Hematopoietic multipotent progenitor cell treated with erythropoietin and hydrocortisone succinate and interleukin-3 and kit ligand, for 15 days (in vitro differentiated cells): ENCODE measurements at regions not wholly inside any gene's neighbourhood (a gene's known extent, or its start where the extent isn't known, plus 50 kb on each side); places are given as distances from the start of the nearest gene placed in this dataset.
"Not testable (repeated sequence)": the region's sequence is repeated elsewhere in the genome, so short reads cannot be mapped to it uniquely, and the experiment has no call there.

Experiments used
- DNase-seq: peaks from one replicate; pipeline ENCODE4 v3.0.0-alpha.2; 2015; ENCODE audit warnings: low spot score

DNA sequence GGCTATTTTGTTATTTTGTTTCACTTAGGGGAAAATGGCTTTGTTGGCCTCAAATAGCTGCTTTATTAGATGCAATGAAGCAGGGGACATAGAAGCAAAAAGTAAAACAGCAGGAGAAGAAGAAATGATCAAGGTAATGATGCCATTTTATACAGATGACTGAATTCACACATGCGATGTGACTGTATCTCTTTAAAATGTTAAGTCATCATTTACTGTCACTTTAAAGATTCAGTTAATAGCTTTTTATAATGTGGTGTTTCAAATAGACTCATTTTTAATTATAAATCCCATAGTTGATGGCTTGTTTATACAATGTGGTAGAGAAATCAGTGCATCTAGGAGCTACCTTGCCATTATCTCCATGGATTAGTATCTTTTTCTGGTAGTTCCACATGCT is 863.9 kb upstream of the DEFB115 start:
- DNase-seq: not testable (repeated sequence)

DNA sequence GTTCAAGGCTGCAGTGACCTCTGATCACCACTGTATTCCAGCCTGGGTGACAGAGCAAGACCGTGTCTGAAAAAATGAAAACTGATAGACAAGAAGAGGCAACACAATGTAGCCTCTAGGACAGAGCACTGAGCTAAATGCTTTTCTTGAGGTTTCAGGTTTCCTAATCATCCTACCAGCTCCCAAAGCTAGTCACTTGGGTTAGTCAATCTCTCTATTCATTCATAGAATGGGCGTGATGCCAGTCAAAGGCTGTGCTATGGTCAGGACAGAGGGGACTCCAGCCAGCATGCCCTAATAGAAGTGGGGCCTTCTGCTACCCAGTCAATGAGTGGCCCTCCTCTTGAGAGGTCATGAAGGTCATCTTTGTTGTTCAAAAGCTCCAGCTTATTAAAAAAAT is 860.4 kb upstream of the DEFB115 start:
- not testable (repeated sequence) for DNase-seq

DNA sequence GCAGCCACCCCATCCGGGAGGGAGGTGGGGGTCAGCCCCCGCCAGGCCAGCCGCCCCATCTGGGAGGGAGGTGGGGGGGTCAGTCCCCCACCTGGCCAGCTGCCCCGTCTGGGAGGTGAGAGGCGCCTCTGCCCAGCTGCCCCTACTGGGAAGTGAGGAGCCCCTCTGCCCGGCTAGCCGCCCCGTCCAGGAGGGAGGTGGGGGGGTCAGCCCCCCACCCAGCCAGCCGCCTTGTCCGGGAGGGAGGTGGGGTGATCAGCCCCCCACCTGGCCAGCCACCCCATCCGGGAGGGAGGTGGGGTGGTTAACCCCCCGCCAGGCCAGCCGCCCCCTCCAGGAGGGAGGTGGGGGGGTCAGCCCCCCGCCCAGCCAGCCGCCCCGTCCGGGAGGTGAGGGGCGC is 852.4 kb upstream of the DEFB115 start:
- DNase-seq: not testable (repeated sequence)

GRCh38 chr20:30405585-30405984 is 851.9 kb upstream of the DEFB115 start:
- not testable (repeated sequence) for DNase-seq

DNA sequence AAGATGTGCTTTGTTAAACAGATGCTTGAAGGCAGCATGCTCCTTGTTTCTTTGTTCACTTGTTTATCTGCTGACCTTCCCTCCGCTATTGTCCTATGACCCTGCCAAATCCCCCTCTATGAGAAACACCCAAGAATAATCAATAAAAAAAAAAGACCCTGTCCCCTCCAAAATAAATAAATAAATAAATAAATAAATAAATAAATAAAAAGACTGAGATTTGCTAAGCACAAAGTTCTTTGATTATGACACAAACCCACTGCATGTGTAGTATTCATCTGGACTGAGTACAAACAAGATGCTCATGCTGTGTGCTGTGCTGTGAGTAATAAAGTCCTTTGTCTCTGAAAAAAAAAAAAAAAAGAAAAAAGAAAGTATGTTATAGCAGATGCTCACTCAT is 851.1 kb upstream of the DEFB115 start:
- DNase-seq: not testable (repeated sequence)

DNA sequence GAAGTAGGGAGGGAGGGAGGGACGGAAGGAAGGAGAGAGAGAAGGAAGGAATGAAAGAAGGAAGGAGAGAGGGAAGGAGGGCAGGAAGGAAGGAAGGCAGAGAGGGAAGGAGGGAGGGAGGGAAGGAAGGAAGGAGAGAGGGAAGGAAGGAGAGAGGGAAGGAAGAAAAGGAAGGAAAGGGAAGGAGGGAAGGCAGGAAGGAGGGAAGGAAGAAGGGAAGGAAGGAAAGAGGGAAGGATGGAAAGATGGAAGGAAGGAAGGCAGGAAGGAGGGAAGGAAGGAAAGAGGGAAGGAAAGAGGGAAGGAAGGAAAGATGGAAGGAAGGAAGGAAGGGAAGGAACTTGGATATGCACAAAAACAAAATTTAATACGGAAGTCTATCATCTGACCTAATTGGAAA is 844.5 kb upstream of the DEFB115 start:
- DNase-seq: no peak

GRCh38 chr20:30417387-30417786 is 840.1 kb upstream of the DEFB115 start:
- not testable (repeated sequence) for DNase-seq

DNA sequence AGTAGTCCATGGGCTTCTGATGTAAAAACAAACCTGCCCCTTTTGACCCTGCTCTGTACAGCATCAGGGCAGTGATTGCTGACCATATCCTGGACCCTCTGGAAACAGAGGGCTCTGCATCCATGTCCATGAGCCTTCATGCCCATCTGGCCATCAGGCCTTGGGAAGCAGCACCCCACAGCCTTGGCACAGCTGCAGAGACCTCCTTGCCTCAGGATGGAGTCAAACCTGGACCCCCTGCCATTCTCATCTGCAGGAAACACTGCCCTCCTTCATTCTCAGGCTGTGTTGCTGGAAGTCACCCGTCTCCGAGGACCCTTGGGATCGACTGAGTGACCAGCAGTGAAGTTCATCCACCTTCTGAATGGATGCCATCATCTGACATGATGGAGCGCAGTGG is 839.1 kb upstream of the DEFB115 start:
- not testable (repeated sequence) for DNase-seq

DNA sequence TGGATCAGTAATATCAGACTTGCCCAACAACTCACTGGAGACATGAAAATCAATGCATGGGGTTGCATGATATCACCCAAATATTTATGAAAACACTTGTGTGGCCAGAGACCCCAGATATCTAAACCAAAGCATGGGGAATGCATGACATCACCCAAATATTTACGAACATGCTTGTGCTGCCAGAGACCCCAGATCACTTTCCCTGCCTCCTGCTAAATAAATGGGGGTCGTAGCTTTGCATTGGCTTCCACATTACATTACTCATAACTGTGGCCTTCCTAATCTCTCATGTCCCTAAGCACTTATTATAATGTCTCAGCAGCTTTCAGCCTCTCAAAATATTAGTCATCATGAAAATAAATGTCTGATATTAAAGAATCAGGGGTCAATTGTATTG is 838.0 kb upstream of the DEFB115 start:
- no peak for DNase-seq

- DNase-seq: not testable (repeated sequence)
These were observed 837.5 kb upstream of the DEFB115 start for GRCh38 chr20:30419871-30420420.
